ENCODE measurements at regions not wholly inside any gene's neighbourhood (a gene's known extent, or its start where the extent isn't known, plus 50 kb on each side); places are given as distances from the start of the nearest gene placed in this dataset.

- intact Hi-C loops (cut with DNase I): no loop called here
- TF ChIP-seq POLR2A (IDR thresholded peaks at IDR 0.05) (no peak), CTCF (IDR thresholded peaks at IDR 0.05) (no peak)
- ATAC-seq (no peak), DNase-seq (no peak)
- Histone ChIP-seq H3K9me3 (no peaks in the 10 kb centered on the region), H3K4me1 (peaks cover 0 to 9% (median 0%) of the 10 kb centered on the region in 12 donors), H3K27ac (no peak overlapping the region), H3K4me3 (no peak overlapping the region), H3K27me3 (peaks cover 0 to 6% (median 0%) of the 10 kb centered on the region in 9 donors), H3K36me3 (no peaks in the 10 kb centered on the region)
- 54 to 62% (median 61%) methylated on average over 5 of the region's 5 CpGs for WGBS, 4 donors
Observed at GRCh38 chr12:127077262-127078045, 1189.5 kb upstream of the TMEM132C start.

- no peaks in the 10 kb centered on the region for H3K9me3 ChIP-seq
- ATAC-seq (peak in 1 of 4 donors; percentile 72), DNase-seq (no peak)
- H3K36me3 ChIP-seq: no peaks in the 10 kb centered on the region
- TF ChIP-seq POLR2A (IDR thresholded peaks at IDR 0.05) (no peak), CTCF (IDR thresholded peaks at IDR 0.05) (no peak)
- H3K27me3 ChIP-seq: peaks cover 0 to 6% (median 0%) of the 10 kb centered on the region in 9 donors
- peaks cover 0 to 16% (median 2%) of the 10 kb centered on the region in 12 donors for H3K4me1 ChIP-seq
- no peak overlapping the region for H3K27ac ChIP-seq
- no peak overlapping the region for H3K4me3 ChIP-seq
- intact Hi-C loops (cut with DNase I): no loop called here
- WGBS, 4 donors: 63 to 68% (median 67%) methylated on average over 5 of the region's 5 CpGs
Observed at GRCh38 chr12:127078577-127079350, 1188.2 kb upstream of the TMEM132C start.

GRCh38 chr12:127079636-127080035, 1187.3 kb upstream of the TMEM132C start:
- Histone ChIP-seq H3K9me3 (no peaks in the 10 kb centered on the region), H3K27me3 (peaks cover 0 to 6% (median 0%) of the 10 kb centered on the region in 9 donors), H3K4me1 (peaks cover 0 to 16% (median 2%) of the 10 kb centered on the region in 12 donors), H3K27ac (no peak overlapping the region), H3K4me3 (no peak overlapping the region), H3K36me3 (no peaks in the 10 kb centered on the region)
- TF ChIP-seq CTCF (IDR thresholded peaks at IDR 0.05) (no peak), POLR2A (IDR thresholded peaks at IDR 0.05) (no peak)
- 75 to 84% (median 77%) methylated on average over 3 of the region's 3 CpGs for WGBS, 4 donors
- no peak for DNase-seq
- no peak for ATAC-seq
- intact Hi-C loops (cut with DNase I): loop anchor here in 1 of 10 donors (10.0 kb wide), 1 partner anchor 85 kb away; no protein-coding TSS in a partner anchor

- no peak overlapping the region for H3K4me3 ChIP-seq
- no peaks in the 10 kb centered on the region for H3K9me3 ChIP-seq
- no peak for DNase-seq
- intact Hi-C loops (cut with DNase I): loop anchor here in 1 of 10 donors (10.0 kb wide), 1 partner anchor 84 kb away; no protein-coding TSS in a partner anchor
- H3K27me3 ChIP-seq: peaks cover 0 to 6% (median 0%) of the 10 kb centered on the region in 9 donors
- WGBS, 4 donors: 85 to 94% (median 93%) methylated on average over 2 of the region's 2 CpGs
- ATAC-seq: no peak
- TF ChIP-seq POLR2A (IDR thresholded peaks at IDR 0.05) (no peak), CTCF (IDR thresholded peaks at IDR 0.05) (no peak)
- no peaks in the 10 kb centered on the region for H3K36me3 ChIP-seq
- no peak overlapping the region for H3K27ac ChIP-seq
- peaks cover 0 to 16% (median 2%) of the 10 kb centered on the region in 12 donors for H3K4me1 ChIP-seq
Observed at GRCh38 chr12:127081058-127081457, 1185.9 kb upstream of the TMEM132C start.

All from heart left ventricle (tissue), 16 donors.